GM21423 (cell line): ENCODE measurements at regions not wholly inside any gene's neighbourhood (a gene's known extent, or its start where the extent isn't known, plus 50 kb on each side); places are given as distances from the start of the nearest gene placed in this dataset.
"Not testable (repeated sequence)": the region's sequence is repeated elsewhere in the genome, so short reads cannot be mapped to it uniquely, and the experiment has no call there.

ENCODE experiments used
- ATAC-seq: cut with Tn5 transposase; IDR thresholded peaks from one replicate; pipeline ENCODE4 v1.9.1; 2021; ENCODE audit warnings: mild to moderate bottlenecking, moderate library complexity; ENCODE audit not compliant: unreplicated experiment

GRCh38 chr3:191641789-191642188 lies 180.8 kb downstream of the PYDC2 start:
- ATAC-seq = no peak

- no peak for ATAC-seq
Measured at GRCh38 chr3:191644291-191644690, 183.3 kb downstream of the PYDC2 start.

GRCh38 chr3:191646242-191646641 lies 185.3 kb downstream of the PYDC2 start:
- ATAC-seq = no peak

GRCh38 chr3:191648787-191649186 lies 187.8 kb downstream of the PYDC2 start:
- no peak for ATAC-seq

GRCh38 chr3:191649626-191650025 lies 188.7 kb downstream of the PYDC2 start:
- no peak for ATAC-seq

GRCh38 chr3:191658781-191659419 lies 197.9 kb downstream of the PYDC2 start:
- ATAC-seq = not testable (repeated sequence)

- ATAC-seq = not testable (repeated sequence)
Measured at GRCh38 chr3:191662150-191662549, 201.2 kb downstream of the PYDC2 start.

GRCh38 chr3:191680989-191681597 lies 220.1 kb downstream of the PYDC2 start:
- ATAC-seq = no peak

- ATAC-seq = no peak
Measured at GRCh38 chr3:191682961-191683360, 222.0 kb downstream of the PYDC2 start.

GRCh38 chr3:191686626-191687025 lies 225.7 kb downstream of the PYDC2 start:
- no peak for ATAC-seq

- ATAC-seq = no peak
Measured at GRCh38 chr3:191688756-191689433, 227.9 kb downstream of the PYDC2 start.

GRCh38 chr3:191691184-191691583 lies 230.2 kb downstream of the PYDC2 start:
- ATAC-seq = not testable (repeated sequence)

- no peak for ATAC-seq
Measured at GRCh38 chr3:191695131-191695814, 234.3 kb downstream of the PYDC2 start.

GRCh38 chr3:191695815-191696153 lies 234.8 kb downstream of the PYDC2 start:
- ATAC-seq = no peak

GRCh38 chr3:191696348-191696747 lies 235.4 kb downstream of the PYDC2 start:
- no peak for ATAC-seq

- ATAC-seq = no peak
Measured at GRCh38 chr3:191699546-191699945, 238.6 kb downstream of the PYDC2 start.

GRCh38 chr3:191702121-191702520 lies 241.2 kb downstream of the PYDC2 start:
- ATAC-seq = no peak

- ATAC-seq = no peak
Measured at GRCh38 chr3:191707817-191708216, 246.9 kb downstream of the PYDC2 start.

- no peak for ATAC-seq
Measured at GRCh38 chr3:191715585-191715984, 254.6 kb downstream of the PYDC2 start.

- no peak for ATAC-seq
Measured at GRCh38 chr3:191721390-191721861, 260.5 kb downstream of the PYDC2 start.

GRCh38 chr3:191721990-191722389 lies 261.0 kb downstream of the PYDC2 start:
- ATAC-seq = no peak

GRCh38 chr3:191727338-191727737 lies 266.4 kb downstream of the PYDC2 start:
- no peak for ATAC-seq
